Astrocyte (in vitro differentiated cells and primary cell): ENCODE measurements at regions not wholly inside any gene's neighbourhood (a gene's known extent, or its start where the extent isn't known, plus 50 kb on each side); places are given as distances from the start of the nearest gene placed in this dataset.

Experiments used
- CTCF ChIP-seq: IDR thresholded peaks from 2 replicates; pipeline ENCODE4 v1.5.1; 2011; ENCODE audit warnings: low read depth, mild to moderate bottlenecking, inconsistent platforms, low read length, moderate library complexity; ENCODE audit not compliant: insufficient read depth
- EZH2 ChIP-seq: IDR thresholded peaks from 2 replicates; pipeline ENCODE4 v1.6.1; 2012; ENCODE audit warnings: mild to moderate bottlenecking, low read length, inconsistent platforms; ENCODE audit not compliant: insufficient read depth

DNA sequence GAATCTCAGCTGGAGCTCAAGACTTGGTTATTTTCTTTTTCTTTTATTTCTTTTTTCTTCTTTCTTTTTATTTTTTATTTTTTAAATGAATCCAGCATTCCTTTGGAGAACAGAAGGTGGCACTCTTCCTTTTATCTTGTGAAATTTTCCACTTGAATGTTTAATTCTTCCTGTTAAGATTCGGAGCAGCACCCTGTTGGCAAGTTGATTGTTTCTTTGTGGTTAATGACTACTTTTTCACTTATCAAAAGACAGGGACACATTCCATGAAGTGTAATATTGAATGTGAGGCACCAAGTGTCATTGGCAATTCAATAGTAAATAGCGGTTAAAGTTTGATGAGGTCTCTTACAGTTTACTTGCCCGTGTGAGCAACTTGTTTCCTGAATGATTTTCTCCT, 240.5 kb upstream of the CHD1 start:
- TF ChIP-seq EZH2: no peak
- TF ChIP-seq CTCF: peak; percentile 42
